ENCODE measurements at regions not wholly inside any gene's neighbourhood (a gene's known extent, or its start where the extent isn't known, plus 50 kb on each side); places are given as distances from the start of the nearest gene placed in this dataset.

DNA sequence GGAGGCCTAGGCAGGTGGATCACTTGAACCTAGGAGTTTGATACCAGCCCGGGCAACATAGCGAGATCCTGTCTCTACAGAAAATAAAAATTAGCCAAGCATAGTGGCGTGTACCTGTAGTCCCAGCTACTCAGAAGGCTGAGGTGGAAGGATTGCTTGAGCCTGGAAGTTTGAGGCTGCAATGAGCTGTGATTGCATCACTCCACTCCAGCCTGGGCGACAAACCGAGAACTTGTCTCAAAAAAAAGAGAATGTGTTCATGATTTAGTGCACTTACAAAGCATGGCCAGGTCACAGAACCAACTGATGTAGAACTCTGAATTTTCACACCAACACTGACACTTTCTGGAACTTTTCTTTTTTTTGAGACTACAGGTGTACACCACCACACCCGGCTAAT lies 182.7 kb downstream of the ZFP64 start:
- TF ChIP-seq EZH2 (IDR thresholded peaks at IDR 0.05; ENCODE audit: borderline replicate concordance, low read length): no peak
- TF ChIP-seq, protein P1, sequence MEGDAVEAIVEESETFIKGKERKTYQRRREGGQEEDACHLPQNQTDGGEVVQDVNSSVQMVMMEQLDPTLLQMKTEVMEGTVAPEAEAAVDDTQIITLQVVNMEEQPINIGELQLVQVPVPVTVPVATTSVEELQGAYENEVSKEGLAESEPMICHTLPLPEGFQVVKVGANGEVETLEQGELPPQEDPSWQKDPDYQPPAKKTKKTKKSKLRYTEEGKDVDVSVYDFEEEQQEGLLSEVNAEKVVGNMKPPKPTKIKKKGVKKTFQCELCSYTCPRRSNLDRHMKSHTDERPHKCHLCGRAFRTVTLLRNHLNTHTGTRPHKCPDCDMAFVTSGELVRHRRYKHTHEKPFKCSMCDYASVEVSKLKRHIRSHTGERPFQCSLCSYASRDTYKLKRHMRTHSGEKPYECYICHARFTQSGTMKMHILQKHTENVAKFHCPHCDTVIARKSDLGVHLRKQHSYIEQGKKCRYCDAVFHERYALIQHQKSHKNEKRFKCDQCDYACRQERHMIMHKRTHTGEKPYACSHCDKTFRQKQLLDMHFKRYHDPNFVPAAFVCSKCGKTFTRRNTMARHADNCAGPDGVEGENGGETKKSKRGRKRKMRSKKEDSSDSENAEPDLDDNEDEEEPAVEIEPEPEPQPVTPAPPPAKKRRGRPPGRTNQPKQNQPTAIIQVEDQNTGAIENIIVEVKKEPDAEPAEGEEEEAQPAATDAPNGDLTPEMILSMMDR (conservative IDR thresholded peaks at IDR 0.05 in 1 of 2, IDR thresholded peaks at IDR 0.05 in 1 of 2; ENCODE audit: extremely low read depth in 1 of 2, insufficient read depth in 1 of 2, low read depth in 1 of 2, low read length in 2 of 2): no peak

Data from mammary epithelial cell (primary cell).